ENCODE measurements at regions not wholly inside any gene's neighbourhood (a gene's known extent, or its start where the extent isn't known, plus 50 kb on each side); places are given as distances from the start of the nearest gene placed in this dataset.

GRCh38 chr14:97029800-97030199 lies 232.6 kb downstream of the VRK1 start:
- Mint-ChIP-seq H3K4me3 (no peak overlapping the region), H3K36me3 (ENCODE audit: low read depth) (peaks cover 5% of the 10 kb centered on the region), H3K27ac (no peak overlapping the region), H3K27me3 (ENCODE audit: low read depth) (peaks cover 38% of the 10 kb centered on the region), H3K4me1 (ENCODE audit: low read depth) (peaks cover 5% of the 10 kb centered on the region), H3K9me3 (peaks cover 14% of the 10 kb centered on the region)

- Mint-ChIP-seq H3K27ac (no peak overlapping the region), H3K9me3 (peaks cover 14% of the 10 kb centered on the region), H3K27me3 (ENCODE audit: low read depth) (peaks cover 53% of the 10 kb centered on the region), H3K4me1 (ENCODE audit: low read depth) (peaks cover 5% of the 10 kb centered on the region), H3K36me3 (ENCODE audit: low read depth) (peaks cover 5% of the 10 kb centered on the region), H3K4me3 (no peak overlapping the region)
Observed at GRCh38 chr14:97031530-97031929, 234.3 kb downstream of the VRK1 start.

- Mint-ChIP-seq H3K4me3 (no peak overlapping the region), H3K27me3 (ENCODE audit: low read depth) (peaks cover 56% of the 10 kb centered on the region)
Observed at GRCh38 chr14:97033556-97034081, 236.4 kb downstream of the VRK1 start.

GRCh38 chr14:97036086-97036852 lies 239.1 kb downstream of the VRK1 start:
- peaks cover 46% of the 10 kb centered on the region for H3K27me3 Mint-ChIP-seq (ENCODE audit: low read depth)

More at GRCh38 chr14:97033556-97034081, 236.4 kb downstream of the VRK1 start:
- Mint-ChIP-seq H3K9me3 (peaks cover 14% of the 10 kb centered on the region), H3K36me3 (ENCODE audit: low read depth) (peaks cover 5% of the 10 kb centered on the region), H3K4me1 (ENCODE audit: low read depth) (peaks cover 3% of the 10 kb centered on the region), H3K27ac (no peak overlapping the region)

GRCh38 chr14:97039717-97040363 lies 242.7 kb downstream of the VRK1 start:
- H3K4me3 Mint-ChIP-seq, result no peak overlapping the region
- H3K27me3 Mint-ChIP-seq (ENCODE audit: low read depth), result peaks cover 17% of the 10 kb centered on the region
- no peak overlapping the region for H3K27ac Mint-ChIP-seq
- H3K36me3 Mint-ChIP-seq (ENCODE audit: low read depth), result peaks cover 2% of the 10 kb centered on the region
- no peaks in the 10 kb centered on the region for H3K4me1 Mint-ChIP-seq (ENCODE audit: low read depth)
- peaks cover 19% of the 10 kb centered on the region for H3K9me3 Mint-ChIP-seq

More at GRCh38 chr14:97036086-97036852, 239.1 kb downstream of the VRK1 start:
- peaks cover 26% of the 10 kb centered on the region for H3K9me3 Mint-ChIP-seq
- H3K36me3 Mint-ChIP-seq (ENCODE audit: low read depth), result peaks cover 8% of the 10 kb centered on the region
- peaks cover 1% of the 10 kb centered on the region for H3K4me1 Mint-ChIP-seq (ENCODE audit: low read depth)
- H3K4me3 Mint-ChIP-seq, result no peak overlapping the region
- no peak overlapping the region for H3K27ac Mint-ChIP-seq

GRCh38 chr14:97046967-97047366 lies 249.8 kb downstream of the VRK1 start:
- Mint-ChIP-seq H3K9me3 (no peaks in the 10 kb centered on the region), H3K27me3 (ENCODE audit: low read depth) (no peaks in the 10 kb centered on the region), H3K4me1 (ENCODE audit: low read depth) (no peaks in the 10 kb centered on the region), H3K27ac (no peak overlapping the region), H3K4me3 (no peak overlapping the region), H3K36me3 (ENCODE audit: low read depth) (no peaks in the 10 kb centered on the region)

- no peak overlapping the region for H3K4me3 Mint-ChIP-seq
- no peaks in the 10 kb centered on the region for H3K9me3 Mint-ChIP-seq
- no peaks in the 10 kb centered on the region for H3K4me1 Mint-ChIP-seq (ENCODE audit: low read depth)
- no peaks in the 10 kb centered on the region for H3K36me3 Mint-ChIP-seq (ENCODE audit: low read depth)
- H3K27ac Mint-ChIP-seq, result no peak overlapping the region
- no peaks in the 10 kb centered on the region for H3K27me3 Mint-ChIP-seq (ENCODE audit: low read depth)
Observed at GRCh38 chr14:97052001-97052400, 254.8 kb downstream of the VRK1 start.

GRCh38 chr14:97053941-97054340 lies 256.8 kb downstream of the VRK1 start:
- no peak overlapping the region for H3K27ac Mint-ChIP-seq
- no peaks in the 10 kb centered on the region for H3K9me3 Mint-ChIP-seq
- no peaks in the 10 kb centered on the region for H3K36me3 Mint-ChIP-seq (ENCODE audit: low read depth)
- no peaks in the 10 kb centered on the region for H3K4me1 Mint-ChIP-seq (ENCODE audit: low read depth)
- no peak overlapping the region for H3K4me3 Mint-ChIP-seq
- H3K27me3 Mint-ChIP-seq (ENCODE audit: low read depth), result no peaks in the 10 kb centered on the region

GRCh38 chr14:97055355-97055754 lies 258.2 kb downstream of the VRK1 start:
- no peaks in the 10 kb centered on the region for H3K9me3 Mint-ChIP-seq
- H3K36me3 Mint-ChIP-seq (ENCODE audit: low read depth), result no peaks in the 10 kb centered on the region
- H3K4me1 Mint-ChIP-seq (ENCODE audit: low read depth), result no peaks in the 10 kb centered on the region
- no peaks in the 10 kb centered on the region for H3K27me3 Mint-ChIP-seq (ENCODE audit: low read depth)
- H3K27ac Mint-ChIP-seq, result no peak overlapping the region
- H3K4me3 Mint-ChIP-seq, result no peak overlapping the region

- Mint-ChIP-seq H3K4me1 (ENCODE audit: low read depth) (no peaks in the 10 kb centered on the region), H3K9me3 (no peaks in the 10 kb centered on the region), H3K4me3 (no peak overlapping the region), H3K27ac (no peak overlapping the region), H3K36me3 (ENCODE audit: low read depth) (no peaks in the 10 kb centered on the region), H3K27me3 (ENCODE audit: low read depth) (no peaks in the 10 kb centered on the region)
Observed at GRCh38 chr14:97056086-97056485, 258.9 kb downstream of the VRK1 start.

- H3K9me3 Mint-ChIP-seq, result no peaks in the 10 kb centered on the region
- H3K4me1 Mint-ChIP-seq (ENCODE audit: low read depth), result no peaks in the 10 kb centered on the region
- H3K4me3 Mint-ChIP-seq, result no peak overlapping the region
Observed at GRCh38 chr14:97057238-97058073, 260.3 kb downstream of the VRK1 start.

GRCh38 chr14:97058074-97058467 lies 260.9 kb downstream of the VRK1 start:
- no peaks in the 10 kb centered on the region for H3K27me3 Mint-ChIP-seq (ENCODE audit: low read depth)

More at GRCh38 chr14:97057238-97058073, 260.3 kb downstream of the VRK1 start:
- Mint-ChIP-seq H3K36me3 (ENCODE audit: low read depth) (no peaks in the 10 kb centered on the region), H3K27ac (no peak overlapping the region), H3K27me3 (ENCODE audit: low read depth) (no peaks in the 10 kb centered on the region)

GRCh38 chr14:97058589-97058988 lies 261.4 kb downstream of the VRK1 start:
- H3K4me3 Mint-ChIP-seq, result no peak overlapping the region

More at GRCh38 chr14:97058074-97058467, 260.9 kb downstream of the VRK1 start:
- no peak overlapping the region for H3K4me3 Mint-ChIP-seq
- no peaks in the 10 kb centered on the region for H3K9me3 Mint-ChIP-seq
- no peaks in the 10 kb centered on the region for H3K4me1 Mint-ChIP-seq (ENCODE audit: low read depth)
- H3K27ac Mint-ChIP-seq, result no peak overlapping the region
- no peaks in the 10 kb centered on the region for H3K36me3 Mint-ChIP-seq (ENCODE audit: low read depth)

GRCh38 chr14:97061198-97061597 lies 264.0 kb downstream of the VRK1 start:
- H3K9me3 Mint-ChIP-seq, result no peaks in the 10 kb centered on the region
- H3K4me3 Mint-ChIP-seq, result no peak overlapping the region
- H3K4me1 Mint-ChIP-seq (ENCODE audit: low read depth), result peaks cover 2% of the 10 kb centered on the region
- no peaks in the 10 kb centered on the region for H3K36me3 Mint-ChIP-seq (ENCODE audit: low read depth)
- peaks cover 5% of the 10 kb centered on the region for H3K27me3 Mint-ChIP-seq (ENCODE audit: low read depth)
- no peak overlapping the region for H3K27ac Mint-ChIP-seq

More at GRCh38 chr14:97058589-97058988, 261.4 kb downstream of the VRK1 start:
- Mint-ChIP-seq H3K36me3 (ENCODE audit: low read depth) (no peaks in the 10 kb centered on the region), H3K27me3 (ENCODE audit: low read depth) (no peaks in the 10 kb centered on the region), H3K9me3 (no peaks in the 10 kb centered on the region), H3K27ac (no peak overlapping the region), H3K4me1 (ENCODE audit: low read depth) (no peaks in the 10 kb centered on the region)

All from T-helper 1 cell treated with Interleukin-12 subunit alpha and Interleukin-12 subunit beta and Interleukin-4 antibody, amounts not matched to agents 30 μg/mL and 1 μg/mL, for 36 hours (primary cell).